HL-60 (cell line): ENCODE measurements at regions not wholly inside any gene's neighbourhood (a gene's known extent, or its start where the extent isn't known, plus 50 kb on each side); places are given as distances from the start of the nearest gene placed in this dataset.

Experiments used
- DNase-seq, 2 experiments: peaks; one replicate each; pipeline ENCODE4 v3.0.0-alpha.2; 2010 to 2020; ENCODE audit warnings: low read depth in 1 of 2, low spot score in 1 of 2
- H3K27ac ChIP-seq: fragments of 250-450 bp; sonication (Bioruptor Pico); replicated peaks from 2 replicates; pipeline ENCODE4 v1.5.1; 2020; ENCODE audit warnings: mild to moderate bottlenecking, moderate library complexity
- H3K27me3 ChIP-seq: fragments of 250-450 bp; sonication (Bioruptor Pico); 2 replicates; pipeline ENCODE4 v1.5.1; 2021; ENCODE audit warnings: mild to moderate bottlenecking, moderate library complexity; ENCODE audit not compliant: insufficient read depth, poor library complexity, severe bottlenecking
- H3K4me3 ChIP-seq: replicated peaks from 2 replicates; pipeline ENCODE4 v1.5.1; 2011; ENCODE audit warnings: mild to moderate bottlenecking, control low read depth, low read length; ENCODE audit not compliant: insufficient read depth
- CTCF ChIP-seq: IDR thresholded peaks from one replicate; pipeline ENCODE4 v1.5.1; 2011; ENCODE audit warnings: low read length, control low read depth, inconsistent platforms; ENCODE audit not compliant: insufficient read depth
- GABPA ChIP-seq: IDR thresholded peaks from 2 replicates; pipeline ENCODE4 v1.6.1; 2012; ENCODE audit warnings: low read depth
- POLR2AphosphoS5 ChIP-seq: IDR thresholded peaks from 2 replicates; pipeline ENCODE4 v1.6.1; 2012; ENCODE audit warnings: low read depth
- REST ChIP-seq: IDR thresholded peaks from 2 replicates; pipeline ENCODE4 v1.6.1; 2012; ENCODE audit warnings: low read depth; ENCODE audit not compliant: insufficient replicate concordance
- SPI1 ChIP-seq: IDR thresholded peaks from 2 replicates; pipeline ENCODE4 v1.6.1; 2012; ENCODE audit warnings: low read depth, mild to moderate bottlenecking, borderline replicate concordance

- H3K4me3 ChIP-seq, result no peak overlapping the region
- H3K27me3 ChIP-seq, result peaks cover 2% of the 10 kb centered on the region
- TF ChIP-seq CTCF, result no peak
- TF ChIP-seq GABPA, result no peak
- no peak for TF ChIP-seq SPI1
- no peak for TF ChIP-seq REST
- TF ChIP-seq POLR2AphosphoS5, result no peak
- no peak overlapping the region for H3K27ac ChIP-seq
- no peak for DNase-seq
Measured at GRCh38 chr6:87995461-87995860, 52.2 kb upstream of the SPACA1 start.

GRCh38 chr6:87993356-87993755 lies 54.3 kb upstream of the SPACA1 start:
- Histone ChIP-seq H3K4me3 (no peak overlapping the region), H3K27me3 (peaks cover 2% of the 10 kb centered on the region), H3K27ac (no peak overlapping the region)
- TF ChIP-seq SPI1 (no peak), CTCF (no peak), POLR2AphosphoS5 (no peak), GABPA (no peak), REST (no peak)
- DNase-seq, result no peak

DNA sequence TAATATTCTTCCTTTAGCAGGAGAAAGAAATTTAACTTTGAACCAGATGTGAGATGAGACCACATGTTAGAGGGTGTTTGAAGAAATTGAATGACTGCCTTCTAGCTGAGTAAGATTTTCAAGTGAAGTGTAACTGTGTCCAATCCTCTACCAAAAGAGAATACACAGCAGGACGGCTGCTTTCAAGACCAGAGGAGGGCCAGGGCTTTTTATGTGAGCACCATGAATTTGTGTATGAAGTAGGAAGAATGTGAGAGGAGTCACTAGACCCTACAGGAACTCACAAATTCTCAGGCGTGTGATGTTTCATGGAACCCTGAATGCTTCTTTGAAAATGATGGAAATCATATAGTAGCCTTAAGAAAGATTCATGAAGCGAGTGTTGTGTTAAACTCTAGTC lies 56.8 kb upstream of the SPACA1 start:
- peaks cover 2% of the 10 kb centered on the region for H3K27me3 ChIP-seq
- H3K4me3 ChIP-seq, result no peak overlapping the region
- DNase-seq, result no peak
- TF ChIP-seq GABPA (no peak), SPI1 (no peak), CTCF (no peak), POLR2AphosphoS5 (no peak), REST (no peak)
- no peak overlapping the region for H3K27ac ChIP-seq
